Right lobe of liver (tissue), 6 donors: ENCODE measurements at regions not wholly inside any gene's neighbourhood (a gene's known extent, or its start where the extent isn't known, plus 50 kb on each side); places are given as distances from the start of the nearest gene placed in this dataset.

Experiments
- ATAC-seq, 4 donors: fragments of 200-7000 bp; cut with Tn5 transposase; one replicate each; pipeline ENCODE4 v1.9.1; 2020; ENCODE audit warnings: mild to moderate bottlenecking in 4 of 4, moderate library complexity in 4 of 4
- DNase-seq, 3 donors: peaks; one replicate each; pipeline ENCODE4 v3.0.0-alpha.2; 2020
- H3K27ac ChIP-seq, 3 donors: fragments of 200-600 bp; one replicate each; pipeline ENCODE4 v1.8.0; 2022
- H3K27me3 ChIP-seq, 2 donors: fragments of 200-600 bp; one replicate each; pipeline ENCODE4 v1.8.0; 2022
- H3K36me3 ChIP-seq, 4 donors: fragments of 200-600 bp; sonication (generic) in 1 of 4; one replicate each; pipeline versions ENCODE4 v1.5.1 to v1.8.0; 2017 to 2022; ENCODE audit warnings: control low read depth in 1 of 4
- H3K4me1 ChIP-seq, 4 donors: fragments of 200-600 bp; sonication (generic) in 1 of 4; one replicate each; pipeline versions ENCODE4 v1.5.1 to v1.8.0; 2017 to 2022; ENCODE audit warnings: control low read depth in 1 of 4
- H3K4me3 ChIP-seq, 3 donors: fragments of 200-600 bp; one replicate each; pipeline ENCODE4 v1.8.0; 2022
- H3K9me3 ChIP-seq, 4 donors: fragments of 200-600 bp; sonication (generic) in 1 of 4; one replicate each; pipeline versions ENCODE4 v1.5.1 to v1.8.0; 2017 to 2022; ENCODE audit warnings: control low read depth in 1 of 4
- CTCF ChIP-seq, 4 donors: fragments of 200-600 bp in 3 of 4; fragments of 450-650 bp in 1 of 4; IDR thresholded peaks; one replicate each; pipeline versions ENCODE4 v1.5.1 to v1.8.0; 2016 to 2022; ENCODE audit warnings: antibody characterized with exemption in 4 of 4, mild to moderate bottlenecking in 2 of 4
- POLR2A ChIP-seq: fragments of 450-650 bp; IDR thresholded peaks from one replicate; pipeline ENCODE4 v1.6.1; 2017; ENCODE audit warnings: antibody characterized with exemption, mild to moderate bottlenecking
- WGBS: methylation state at CpG from one replicate; pipeline ENCODE4 v1.1.6; 2018; ENCODE audit warnings: low coverage, low lambda C conversion rate; ENCODE audit not compliant: insufficient coverage; ENCODE audit errors: missing lambda C conversion rate; 5-methylcytosine and 5-hydroxymethylcytosine counted together
- intact Hi-C, 2 donors: fragments of 100-400 bp; cut with DNase I; formaldehyde crosslinking; loops; one replicate each; pipeline versions ENCODE4 v1.11.2 to v1.14.1; 2022
- donor health status: DM: no; HTN: yes; CAD: no.
- donor health status: DM: no; HTN: no; CAD: no.
- donor health status: DM: no; HTN: no; CAD: no.
- donor health status: DM: no; HTN: yes; CAD: no.
- donor health status: DM: no; HTN: yes; CAD: no.

DNA sequence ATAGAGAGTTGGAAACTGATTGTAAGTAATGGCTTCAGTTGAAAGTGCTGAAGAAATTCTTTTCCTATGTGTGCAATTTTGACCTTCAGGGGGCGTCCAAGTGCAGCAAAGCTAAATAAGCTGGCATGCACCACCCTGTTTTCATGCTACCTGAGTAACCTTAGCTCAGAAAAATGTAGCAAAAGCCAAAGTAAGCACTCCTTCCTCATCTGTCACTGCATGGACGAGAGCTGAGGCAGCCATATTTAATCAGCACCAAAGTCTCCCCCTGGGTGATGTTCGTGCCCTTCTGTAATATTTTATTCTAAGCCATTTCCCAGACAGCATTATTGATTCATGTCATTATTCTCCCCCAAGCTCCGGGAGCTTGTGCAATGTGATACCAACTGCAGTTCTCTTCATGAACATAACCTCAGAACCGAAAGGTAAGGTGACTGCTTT is 123.1 kb downstream of the RPS12 start:
- intact Hi-C loops, result no loop called here
- Histone ChIP-seq H3K27ac (peak overlapping the region in 1 of 3 donors; percentile 49), H3K4me1 (no peaks in the 10 kb centered on the region), H3K36me3 (no peaks in the 10 kb centered on the region), H3K27me3 (no peaks in the 10 kb centered on the region), H3K9me3 (no peaks in the 10 kb centered on the region), H3K4me3 (no peak overlapping the region)
- WGBS, result 14% methylated on average over 5 of the region's 5 CpGs
- peak; percentile 42 to 67 (median 50) for TF ChIP-seq CTCF (IDR thresholded peaks at IDR 0.05)
- TF ChIP-seq POLR2A, result no peak
- peak; percentile 91 to 95 (median 92) for ATAC-seq
- DNase-seq, result peak in 2 of 3 donors; percentile 52 to 69

GRCh38 chr6:132948889-132949288 is 134.5 kb downstream of the RPS12 start:
- H3K4me1 ChIP-seq, result no peaks in the 10 kb centered on the region
- no peak overlapping the region for H3K27ac ChIP-seq
- no peak for ATAC-seq
- H3K27me3 ChIP-seq, result no peaks in the 10 kb centered on the region
- TF ChIP-seq CTCF (IDR thresholded peaks at IDR 0.05) (no peak), POLR2A (no peak)
- WGBS, result 0% methylated on average over 2 of the region's 5 CpGs
- H3K4me3 ChIP-seq, result no peak overlapping the region
- intact Hi-C loops, result no loop called here
- no peak for DNase-seq
- H3K9me3 ChIP-seq, result no peaks in the 10 kb centered on the region
- no peaks in the 10 kb centered on the region for H3K36me3 ChIP-seq

DNA sequence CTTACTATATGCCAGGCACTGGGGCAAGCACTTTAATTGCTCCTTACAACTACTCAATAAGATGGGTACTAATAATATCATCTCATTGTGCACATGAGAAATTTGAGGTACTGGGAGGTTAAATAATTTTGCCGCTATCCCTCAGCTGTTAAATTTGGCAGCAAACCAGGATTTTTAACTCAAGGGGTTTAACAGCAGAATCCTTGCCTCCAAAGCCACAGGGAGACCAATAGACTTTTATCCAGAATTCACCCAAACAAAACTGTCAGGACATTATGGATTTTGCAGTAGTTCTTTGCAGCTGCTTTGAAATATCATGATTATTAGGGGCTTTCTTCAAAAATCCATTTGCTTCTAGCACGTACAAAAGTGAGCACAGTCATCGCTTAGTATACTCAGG is 136.2 kb downstream of the RPS12 start:
- Histone ChIP-seq H3K36me3 (no peaks in the 10 kb centered on the region), H3K4me1 (no peaks in the 10 kb centered on the region), H3K27me3 (no peaks in the 10 kb centered on the region), H3K9me3 (no peaks in the 10 kb centered on the region), H3K27ac (no peak overlapping the region), H3K4me3 (no peak overlapping the region)
- intact Hi-C loops, result no loop called here
- 68% methylated on average over 3 of the region's 3 CpGs for WGBS
- no peak for TF ChIP-seq CTCF (IDR thresholded peaks at IDR 0.05)
- TF ChIP-seq POLR2A, result no peak
- DNase-seq, result no peak
- ATAC-seq, result no peak

GRCh38 chr6:132952031-132952867 is 137.9 kb downstream of the RPS12 start:
- intact Hi-C loops, result no loop called here
- ATAC-seq (peak in 1 of 4 donors; percentile 85), DNase-seq (no peak)
- no peaks in the 10 kb centered on the region for H3K4me1 ChIP-seq
- H3K36me3 ChIP-seq, result no peaks in the 10 kb centered on the region
- H3K27ac ChIP-seq, result no peak overlapping the region
- WGBS, result 70% methylated on average over 6 of the region's 6 CpGs
- TF ChIP-seq POLR2A, result no peak
- no peak for TF ChIP-seq CTCF (IDR thresholded peaks at IDR 0.05)
- no peak overlapping the region for H3K4me3 ChIP-seq
- no peaks in the 10 kb centered on the region for H3K9me3 ChIP-seq
- peaks cover 0 to 7% of the 10 kb centered on the region in 2 donors for H3K27me3 ChIP-seq
